ENCODE measurements at regions not wholly inside any gene's neighbourhood (a gene's known extent, or its start where the extent isn't known, plus 50 kb on each side); places are given as distances from the start of the nearest gene placed in this dataset.

GRCh38 chr2:65957454-65957853, 477.5 kb upstream of the MEIS1 start:
- no peak for TF ChIP-seq EZH2 (IDR thresholded peaks at IDR 0.05; ENCODE audit: insufficient read depth, low read length)
- TF ChIP-seq CTCF (IDR thresholded peaks at IDR 0.05; ENCODE audit: insufficient read depth, low read depth, low read length), result no peak
